SU-DHL-6 (cell line): ENCODE measurements at regions not wholly inside any gene's neighbourhood (a gene's known extent, or its start where the extent isn't known, plus 50 kb on each side); places are given as distances from the start of the nearest gene placed in this dataset.

Experiments
- EZH2phosphoT487 ChIP-seq: fragments of 200-600 bp; sonication (generic), shearing (Covaris generic); conservative IDR thresholded peaks from 2 replicates; pipeline ENCODE4 v1.6.1; 2018; ENCODE audit warnings: mild to moderate bottlenecking, antibody characterized with exemption, low read length, moderate library complexity, mixed read lengths
- TF ChIP-seq, protein P1 (sequence below): fragments of 200-600 bp; sonication (generic); IDR thresholded peaks from one replicate; pipeline ENCODE4 v1.5.1; 2017; ENCODE audit warnings: antibody characterized with exemption, mild to moderate bottlenecking, low read length, moderate library complexity; ENCODE audit not compliant: insufficient read depth, poor library complexity, severe bottlenecking

DNA sequence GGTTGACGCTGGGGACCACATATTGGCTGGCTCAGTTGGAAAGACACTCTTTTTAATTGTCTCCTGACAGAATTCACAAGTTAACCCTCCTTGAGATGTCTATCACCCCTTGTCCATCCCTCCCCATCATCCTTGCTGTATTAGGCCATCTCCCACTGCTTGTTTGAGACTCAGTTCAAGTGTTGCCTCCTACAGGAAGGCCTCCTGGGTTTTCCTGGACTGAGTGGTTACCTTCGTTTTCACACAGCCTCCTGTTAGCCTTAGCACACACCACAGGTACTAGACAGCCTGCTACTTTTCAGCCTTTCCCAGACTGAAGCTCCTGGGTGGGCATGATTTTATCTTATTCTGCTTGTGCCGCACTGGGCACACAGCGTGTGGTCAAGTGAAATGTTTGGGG, 145.3 kb upstream of the STX18 start:
- TF ChIP-seq, protein P1, sequence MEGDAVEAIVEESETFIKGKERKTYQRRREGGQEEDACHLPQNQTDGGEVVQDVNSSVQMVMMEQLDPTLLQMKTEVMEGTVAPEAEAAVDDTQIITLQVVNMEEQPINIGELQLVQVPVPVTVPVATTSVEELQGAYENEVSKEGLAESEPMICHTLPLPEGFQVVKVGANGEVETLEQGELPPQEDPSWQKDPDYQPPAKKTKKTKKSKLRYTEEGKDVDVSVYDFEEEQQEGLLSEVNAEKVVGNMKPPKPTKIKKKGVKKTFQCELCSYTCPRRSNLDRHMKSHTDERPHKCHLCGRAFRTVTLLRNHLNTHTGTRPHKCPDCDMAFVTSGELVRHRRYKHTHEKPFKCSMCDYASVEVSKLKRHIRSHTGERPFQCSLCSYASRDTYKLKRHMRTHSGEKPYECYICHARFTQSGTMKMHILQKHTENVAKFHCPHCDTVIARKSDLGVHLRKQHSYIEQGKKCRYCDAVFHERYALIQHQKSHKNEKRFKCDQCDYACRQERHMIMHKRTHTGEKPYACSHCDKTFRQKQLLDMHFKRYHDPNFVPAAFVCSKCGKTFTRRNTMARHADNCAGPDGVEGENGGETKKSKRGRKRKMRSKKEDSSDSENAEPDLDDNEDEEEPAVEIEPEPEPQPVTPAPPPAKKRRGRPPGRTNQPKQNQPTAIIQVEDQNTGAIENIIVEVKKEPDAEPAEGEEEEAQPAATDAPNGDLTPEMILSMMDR: no peak
- TF ChIP-seq EZH2phosphoT487: no peak
